ENCODE measurements at regions not wholly inside any gene's neighbourhood (a gene's known extent, or its start where the extent isn't known, plus 50 kb on each side); places are given as distances from the start of the nearest gene placed in this dataset.

DNA sequence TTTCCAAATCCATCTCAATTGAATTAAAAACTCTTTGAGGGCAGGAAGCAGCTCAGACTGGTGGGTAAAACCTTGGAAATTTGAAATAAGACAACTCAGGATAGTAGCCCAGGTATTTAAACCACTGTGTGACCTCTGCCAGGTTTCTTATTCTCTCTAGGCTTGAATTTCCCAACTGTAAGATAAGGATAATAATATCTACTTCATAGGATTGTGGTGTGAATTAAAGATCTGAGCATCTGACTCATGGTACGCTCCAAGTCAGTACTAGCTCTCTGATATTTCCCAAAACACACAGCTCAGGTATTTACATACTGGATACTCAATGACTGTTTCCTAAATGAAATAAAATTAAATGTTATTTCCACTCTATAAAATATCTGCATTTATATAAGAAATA lies 337.2 kb downstream of the LTN1 start:
- Histone ChIP-seq H3K9ac (ENCODE audit: insufficient read depth, low read length, poor library complexity, severe bottlenecking) (no peak overlapping the region), H3K79me2 (ENCODE audit: insufficient read depth, low read length) (no peaks in the 10 kb centered on the region), H4K20me1 (ENCODE audit: insufficient read depth, low read length) (no peaks in the 10 kb centered on the region), H3K9me3 (replicated peaks in 1 of 2; ENCODE audit: control insufficient read depth in 1 of 2, insufficient read depth in 1 of 2, low read length in 2 of 2) (no peaks in the 10 kb centered on the region), H3K27me3 (ENCODE audit: control insufficient read depth in 2 of 2, insufficient read depth in 2 of 2, low read length in 2 of 2) (no peaks in the 10 kb centered on the region), H3K4me1 (ENCODE audit: control insufficient read depth in 1 of 2, insufficient read depth in 2 of 2, low read length in 2 of 2) (no peaks in the 10 kb centered on the region), H2AFZ (ENCODE audit: insufficient read depth, low read depth, low read length, poor library complexity, severe bottlenecking) (no peak overlapping the region), H3K27ac (ENCODE audit: low read depth in 1 of 2, low read length in 2 of 2) (no peak overlapping the region), H3K36me3 (replicated peaks in 1 of 2; ENCODE audit: control insufficient read depth in 1 of 2, insufficient read depth in 2 of 2, low read length in 2 of 2) (no peaks in the 10 kb centered on the region), H3K4me2 (replicated peaks; ENCODE audit: extremely low read depth, low read length, poor library complexity, severe bottlenecking) (no peak overlapping the region), H3K4me3 (replicated peaks in 1 of 3; ENCODE audit: low read depth in 2 of 3, low read length in 3 of 3) (no peak overlapping the region)
- intact Hi-C loops (cut with micrococcal nuclease), result no loop called here
- Mint-ChIP-seq H3K36me3 (no peaks in the 10 kb centered on the region), H3K9me3 (no peaks in the 10 kb centered on the region), H3K27me3 (ENCODE audit: low read depth in 3 of 3) (peaks cover 0 to 2% (median 0%) of the 10 kb centered on the region in 3 donors), H3K27ac (no peak overlapping the region), H3K4me1 (no peaks in the 10 kb centered on the region), H3K4me3 (no peak overlapping the region)
- no CpG with 5 or more reads among the region's 1 CpG for WGBS (ENCODE audit: insufficient coverage)
- DNase-seq, result no peak
- no peak for TF ChIP-seq CTCF (IDR thresholded peaks at IDR 0.05)

DNA sequence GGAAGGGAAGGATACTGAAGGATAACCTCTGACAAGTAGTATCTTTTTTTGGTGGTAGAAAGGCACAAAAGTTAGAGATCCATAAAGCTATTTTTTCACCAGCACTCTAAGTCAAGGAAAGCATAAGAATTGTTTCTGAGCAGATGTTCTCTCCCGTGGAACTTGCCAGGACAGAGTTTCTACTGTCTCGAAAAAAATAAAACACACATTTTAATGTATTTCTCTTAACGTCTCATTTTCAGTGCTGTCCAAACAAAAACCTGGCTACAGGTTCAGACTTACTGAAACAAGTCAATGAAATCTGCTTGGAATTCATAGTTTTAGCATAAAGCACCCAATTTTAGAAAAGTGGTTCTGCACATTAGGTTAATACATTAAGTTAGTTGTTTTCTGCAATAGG lies 338.3 kb downstream of the LTN1 start:
- H3K79me2 ChIP-seq (ENCODE audit: insufficient read depth, low read length), result no peaks in the 10 kb centered on the region
- Mint-ChIP-seq H3K27me3 (ENCODE audit: low read depth in 3 of 3) (peaks cover 0 to 2% (median 0%) of the 10 kb centered on the region in 3 donors), H3K4me1 (no peaks in the 10 kb centered on the region), H3K36me3 (no peaks in the 10 kb centered on the region), H3K4me3 (no peak overlapping the region), H3K9me3 (no peaks in the 10 kb centered on the region), H3K27ac (no peak overlapping the region)
- TF ChIP-seq CTCF (IDR thresholded peaks at IDR 0.05), result no peak
- no peak overlapping the region for H3K4me3 ChIP-seq (replicated peaks in 1 of 3; ENCODE audit: low read depth in 2 of 3, low read length in 3 of 3)
- no peak overlapping the region for H3K9ac ChIP-seq (ENCODE audit: insufficient read depth, low read length, poor library complexity, severe bottlenecking)
- no peak for DNase-seq
- intact Hi-C loops (cut with micrococcal nuclease), result no loop called here
- H3K9me3 ChIP-seq (replicated peaks in 1 of 2; ENCODE audit: control insufficient read depth in 1 of 2, insufficient read depth in 1 of 2, low read length in 2 of 2), result no peaks in the 10 kb centered on the region
- H3K27ac ChIP-seq (ENCODE audit: low read depth in 1 of 2, low read length in 2 of 2), result no peak overlapping the region
- H2AFZ ChIP-seq (ENCODE audit: insufficient read depth, low read depth, low read length, poor library complexity, severe bottlenecking), result no peak overlapping the region
- H3K4me2 ChIP-seq (replicated peaks; ENCODE audit: extremely low read depth, low read length, poor library complexity, severe bottlenecking), result no peak overlapping the region
- H3K36me3 ChIP-seq (replicated peaks in 1 of 2; ENCODE audit: control insufficient read depth in 1 of 2, insufficient read depth in 2 of 2, low read length in 2 of 2), result no peaks in the 10 kb centered on the region
- no peaks in the 10 kb centered on the region for H4K20me1 ChIP-seq (ENCODE audit: insufficient read depth, low read length)
- no peaks in the 10 kb centered on the region for H3K27me3 ChIP-seq (ENCODE audit: control insufficient read depth in 2 of 2, insufficient read depth in 2 of 2, low read length in 2 of 2)
- H3K4me1 ChIP-seq (ENCODE audit: control insufficient read depth in 1 of 2, insufficient read depth in 2 of 2, low read length in 2 of 2), result no peaks in the 10 kb centered on the region
- WGBS (ENCODE audit: insufficient coverage), result 95% methylated on average over 3 of the region's 3 CpGs
